H1 (cell line): ENCODE measurements at regions not wholly inside any gene's neighbourhood (a gene's known extent, or its start where the extent isn't known, plus 50 kb on each side); places are given as distances from the start of the nearest gene placed in this dataset.

ENCODE experiments used
- EGR1 ChIP-seq: IDR thresholded peaks from 2 replicates; pipeline ENCODE4 v1.6.1; 2011; ENCODE audit warnings: low read depth, low read length, borderline replicate concordance
- GABPA ChIP-seq: IDR thresholded peaks from 2 replicates; pipeline ENCODE4 v1.6.1; 2011; ENCODE audit warnings: mild to moderate bottlenecking, low read length, moderate library complexity, borderline replicate concordance; ENCODE audit not compliant: insufficient read depth
- TAF7 ChIP-seq: optimal IDR thresholded peaks from 2 replicates; pipeline ENCODE3; 2011; ENCODE audit warnings: low read depth, mild to moderate bottlenecking, inconsistent platforms, low read length, moderate library complexity, borderline replicate concordance

DNA sequence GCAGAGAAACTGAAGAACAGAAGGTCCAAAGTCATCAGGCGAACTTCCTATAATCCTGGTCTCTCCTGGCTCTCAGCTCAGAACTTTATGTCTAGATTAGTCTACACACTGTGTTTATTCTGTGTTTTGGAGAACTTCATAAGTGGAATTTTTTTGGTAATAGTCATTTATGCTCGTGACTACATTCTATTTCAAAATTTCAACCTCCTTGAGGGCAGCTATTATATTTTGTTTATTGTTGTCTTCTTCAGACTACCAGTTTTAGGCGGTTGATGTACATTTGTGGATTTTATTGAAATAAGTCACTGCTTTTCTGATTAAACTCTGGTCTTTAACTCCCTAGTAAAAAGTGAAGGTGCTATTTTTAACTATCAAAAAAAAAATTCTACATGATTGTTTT lies 816.6 kb downstream of the SATB2 start (continued):
- TF ChIP-seq TAF7 (no peak), EGR1 (no peak), GABPA (no peak)
